ENCODE measurements at regions not wholly inside any gene's neighbourhood (a gene's known extent, or its start where the extent isn't known, plus 50 kb on each side); places are given as distances from the start of the nearest gene placed in this dataset.

GRCh38 chr10:78899996-78900714, 168.6 kb upstream of the ZMIZ1 start (continued):
- TF ChIP-seq REST (IDR thresholded peaks at IDR 0.05; ENCODE audit: low read depth), result no peak
- no peak for TF ChIP-seq ZBTB33 (IDR thresholded peaks at IDR 0.05; ENCODE audit: extremely low read depth, insufficient replicate concordance, low read length)
- TF ChIP-seq ZNF274 (IDR thresholded peaks at IDR 0.05; ENCODE audit: low read depth, low read length), result no peak

- intact Hi-C loops (cut with micrococcal nuclease), result no loop called here
- ChIA-PET POLR2A (no interaction called here), RAD21 (ENCODE audit: low non-redundant PET in 1 of 2, low total read pairs in 2 of 2, uncharacterized antibody in 2 of 2, unreplicated experiment in 2 of 2) (no interaction called here), CTCF (no interaction called here)
- no peaks in the 10 kb centered on the region for H3K36me3 ChIP-seq (ENCODE audit: control insufficient read depth in 1 of 2, insufficient read depth in 2 of 2, low read length in 2 of 2)
- H3K9ac ChIP-seq (ENCODE audit: low read length), result no peak overlapping the region
- DNase-seq (ENCODE audit: low read depth, low spot score) (no peak), ATAC-seq (no peak)
- no peak overlapping the region for H3K27ac ChIP-seq (ENCODE audit: low read depth, low read length)
- H3K4me2 ChIP-seq (ENCODE audit: low read length), result no peak overlapping the region
- no peaks in the 10 kb centered on the region for H4K20me1 ChIP-seq (ENCODE audit: insufficient read depth)
- H3K4me3 ChIP-seq (replicated peaks in 1 of 2; ENCODE audit: low read depth in 1 of 2, low read length in 2 of 2), result no peak overlapping the region
- no peak overlapping the region for H2AFZ ChIP-seq (ENCODE audit: low read depth, low read length, poor library complexity, severe bottlenecking)
- no peaks in the 10 kb centered on the region for H3K9me3 ChIP-seq (ENCODE audit: control insufficient read depth in 1 of 2, insufficient read depth in 1 of 2, low read depth in 1 of 2, low read length in 2 of 2)
- no peaks in the 10 kb centered on the region for H3K4me1 ChIP-seq (ENCODE audit: control insufficient read depth in 1 of 2, insufficient read depth in 2 of 2, low read length in 2 of 2)
- H3K27me3 ChIP-seq (ENCODE audit: insufficient read depth, low read length), result no peaks in the 10 kb centered on the region
- H3K9me2 ChIP-seq (ENCODE audit: insufficient read depth), result no peaks in the 10 kb centered on the region
- TF ChIP-seq CEBPB (IDR thresholded peaks at IDR 0.05; ENCODE audit: low read depth) (no peak), ELF1 (IDR thresholded peaks at IDR 0.05; ENCODE audit: borderline replicate concordance, low read depth) (no peak), RAD21 (IDR thresholded peaks at IDR 0.05; ENCODE audit: low read depth) (no peak), ZFX (IDR thresholded peaks at IDR 0.05) (no peak), SRF (IDR thresholded peaks at IDR 0.05; ENCODE audit: low read depth) (no peak), CTCF (IDR thresholded peaks at IDR 0.05 in 2 of 3, conservative IDR thresholded peaks at IDR 0.05 in 1 of 3; ENCODE audit: borderline replicate concordance in 1 of 3, insufficient read depth in 1 of 3, low read depth in 2 of 3, low read length in 2 of 3) (no peak), EZH2phosphoT487 (IDR thresholded peaks at IDR 0.05; ENCODE audit: borderline replicate concordance) (no peak)
- no peaks in the 10 kb centered on the region for H3K79me2 ChIP-seq (ENCODE audit: insufficient read depth, low read length)
- no TSS peak for BruUV-seq (replicated peaks)
Measured at GRCh38 chr10:78900715-78901430, 167.9 kb upstream of the ZMIZ1 start.

Measured in HCT116 (cell line).